Activated CD4-positive, alpha-beta T cell treated with anti-CD3 and anti-CD28 coated beads, Interleukin-2, Interleukin-6, amounts not matched to agents 100 ng/mL and 50 ng/mL, durations not matched to agents 16 hours and 8 hours (primary cell): ENCODE measurements at regions not wholly inside any gene's neighbourhood (a gene's known extent, or its start where the extent isn't known, plus 50 kb on each side); places are given as distances from the start of the nearest gene placed in this dataset.
"Not testable (repeated sequence)": the region's sequence is repeated elsewhere in the genome, so short reads cannot be mapped to it uniquely, and the experiment has no call there.

ENCODE experiments used
- DNase-seq: peaks from one replicate; pipeline ENCODE4 v3.0.0-alpha.2; 2020

GRCh38 chr14:81765651-81766275, 232.1 kb upstream of the SEL1L start:
- DNase-seq: peak; percentile 1

DNA sequence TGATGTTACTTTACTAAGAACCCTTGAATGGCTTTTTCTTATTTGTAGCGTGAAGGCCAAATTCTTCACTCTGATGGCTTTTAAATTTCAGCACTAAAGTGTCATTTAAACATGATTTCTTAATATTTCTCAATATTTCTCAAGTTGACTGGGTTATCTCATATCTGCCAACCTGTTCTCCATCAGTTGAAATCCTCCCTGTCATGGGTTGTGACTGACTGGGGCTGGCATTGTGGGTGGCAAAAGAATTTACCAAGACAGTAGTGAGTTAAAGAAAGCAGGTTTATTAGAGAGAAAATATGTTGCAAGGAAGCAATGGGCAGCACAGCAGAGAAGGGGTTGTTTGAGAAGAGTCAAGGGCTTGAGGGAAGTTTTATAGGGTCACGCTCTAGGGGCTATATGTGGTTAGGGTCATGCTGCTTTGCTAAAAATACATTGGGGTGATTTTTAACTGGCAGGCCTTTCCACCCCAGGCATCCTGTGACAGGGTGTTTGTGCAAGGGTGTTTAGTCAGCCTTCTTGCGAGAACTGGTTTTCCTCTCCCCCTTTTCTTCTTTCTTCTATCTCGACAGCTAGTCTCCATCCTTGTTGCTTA, 232.8 kb upstream of the SEL1L start:
- no peak for DNase-seq

DNA sequence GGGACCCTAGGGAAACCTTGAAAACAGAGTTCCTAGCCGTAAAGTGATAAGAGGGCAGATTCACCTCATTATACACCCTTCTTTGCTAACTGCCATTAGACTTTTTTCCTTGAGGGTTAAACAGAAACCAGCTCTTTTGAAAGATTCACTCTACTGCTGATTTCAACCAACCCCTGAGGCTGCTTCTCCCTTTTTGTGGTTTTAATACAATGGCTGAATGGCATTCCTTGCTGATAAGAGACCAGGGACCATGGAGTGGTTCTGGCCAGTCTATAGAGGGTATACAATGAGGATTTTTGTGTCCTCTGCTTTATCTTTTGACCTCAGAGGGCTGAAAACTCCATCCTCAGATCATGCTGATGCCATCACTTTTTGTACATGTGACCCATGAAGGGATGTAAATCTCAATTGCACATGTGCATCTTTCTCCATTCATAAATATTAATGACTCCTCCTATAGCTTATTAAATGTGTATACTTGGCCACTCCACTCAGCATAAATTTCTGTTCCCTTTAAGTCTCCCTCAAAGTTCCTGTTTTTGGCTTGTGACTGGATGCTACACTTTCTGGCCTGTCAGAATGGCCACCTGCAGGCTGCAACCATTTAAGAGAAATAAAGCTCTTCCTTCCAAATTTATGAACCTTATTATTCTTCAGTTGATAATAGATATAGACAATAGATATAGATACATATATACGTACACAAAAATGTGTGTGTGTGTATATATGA, 233.8 kb upstream of the SEL1L start:
- DNase-seq: no peak

- DNase-seq: no peak
Observed at GRCh38 chr14:81771651-81772275, 238.1 kb upstream of the SEL1L start.

GRCh38 chr14:81772381-81772780, 238.7 kb upstream of the SEL1L start:
- DNase-seq: no peak

GRCh38 chr14:81776531-81776930, 242.9 kb upstream of the SEL1L start:
- DNase-seq: no peak

DNA sequence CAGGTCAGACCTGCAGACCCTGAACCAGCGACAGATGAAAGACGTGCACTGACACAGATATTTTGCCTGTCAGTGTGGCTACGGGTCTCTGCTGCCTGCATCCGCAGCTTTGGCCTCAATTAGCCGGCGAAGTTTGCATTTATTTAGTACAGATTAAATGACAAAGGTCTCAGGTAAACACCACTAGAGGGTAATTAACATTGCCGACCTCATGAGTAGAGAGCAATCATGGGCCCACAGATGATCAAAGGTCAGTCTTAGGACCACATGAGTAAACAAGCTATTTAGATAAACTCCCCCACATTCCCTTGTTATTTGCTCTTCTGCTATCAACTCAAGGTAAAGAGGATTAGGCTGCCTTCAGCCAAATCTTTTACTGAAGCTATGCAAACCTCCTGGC, 248.1 kb upstream of the SEL1L start:
- not testable (repeated sequence) for DNase-seq

DNA sequence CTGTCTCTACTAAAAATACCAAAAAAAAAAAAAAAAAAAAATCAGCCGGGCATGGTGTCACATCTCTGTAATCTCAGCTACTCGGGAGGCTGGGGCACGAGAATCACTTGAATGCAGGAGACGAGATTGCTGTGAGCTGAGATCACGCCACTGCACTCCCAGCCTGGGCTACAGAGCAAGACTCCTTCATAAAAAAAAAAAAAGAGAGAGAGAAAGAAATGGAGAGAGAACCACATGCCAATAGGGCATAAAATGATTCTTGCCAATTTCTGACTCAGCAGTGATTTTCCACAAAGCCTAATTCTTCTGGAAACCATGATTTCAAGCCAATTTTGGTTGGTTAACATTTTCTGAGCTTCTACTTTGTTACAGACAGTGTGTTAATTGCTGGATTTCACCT, 250.4 kb upstream of the SEL1L start:
- no peak for DNase-seq

DNA sequence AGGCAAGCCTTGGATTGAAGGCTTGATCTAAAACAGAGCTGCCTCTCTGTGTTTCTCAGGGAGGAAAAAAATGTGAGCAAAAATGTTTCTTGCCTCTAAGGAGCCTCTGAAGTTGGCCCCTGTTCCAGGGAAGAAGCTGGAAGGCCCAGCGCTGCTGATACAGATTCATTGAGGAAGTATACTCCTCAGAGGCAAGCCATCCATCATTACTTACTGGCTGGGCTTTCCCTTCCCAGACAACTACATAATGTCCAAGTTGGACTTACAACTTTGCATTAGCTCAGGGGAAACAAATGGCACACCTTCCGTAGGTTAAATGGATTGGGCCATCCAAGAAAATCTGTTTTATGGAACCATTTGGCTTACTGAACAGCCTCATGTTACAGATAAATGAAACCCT, 263.7 kb upstream of the SEL1L start:
- DNase-seq: no peak

DNA sequence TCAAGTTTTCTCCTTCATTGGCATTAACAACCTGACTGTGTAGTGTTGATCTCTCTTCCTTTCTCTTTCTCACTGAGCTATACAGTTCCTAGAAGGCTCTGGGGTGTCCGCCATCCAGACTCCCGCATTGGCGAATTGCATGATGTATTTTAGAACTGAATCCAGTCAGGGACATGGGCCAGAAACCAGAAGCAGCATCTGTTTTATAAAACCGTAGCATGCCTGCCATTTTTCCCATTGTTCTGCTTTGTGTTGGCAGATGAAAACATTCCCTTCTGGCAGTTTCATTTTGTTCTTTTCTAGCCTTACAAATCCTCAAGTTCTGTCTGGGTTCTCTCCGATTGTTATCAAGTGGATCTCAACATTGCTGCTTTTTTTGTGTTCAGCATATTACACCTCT, 268.3 kb upstream of the SEL1L start:
- no peak for DNase-seq

- no peak for DNase-seq
Observed at GRCh38 chr14:81802341-81802740, 268.7 kb upstream of the SEL1L start.

GRCh38 chr14:81805785-81806184, 272.1 kb upstream of the SEL1L start:
- DNase-seq: no peak

GRCh38 chr14:81811705-81812269, 278.1 kb upstream of the SEL1L start:
- no peak for DNase-seq

GRCh38 chr14:81818271-81818670, 284.6 kb upstream of the SEL1L start:
- DNase-seq: no peak

GRCh38 chr14:81819344-81819743, 285.7 kb upstream of the SEL1L start:
- no peak for DNase-seq

- DNase-seq: no peak
Observed at GRCh38 chr14:81819910-81820309, 286.3 kb upstream of the SEL1L start.

GRCh38 chr14:81826081-81826480, 292.4 kb upstream of the SEL1L start:
- no peak for DNase-seq

DNA sequence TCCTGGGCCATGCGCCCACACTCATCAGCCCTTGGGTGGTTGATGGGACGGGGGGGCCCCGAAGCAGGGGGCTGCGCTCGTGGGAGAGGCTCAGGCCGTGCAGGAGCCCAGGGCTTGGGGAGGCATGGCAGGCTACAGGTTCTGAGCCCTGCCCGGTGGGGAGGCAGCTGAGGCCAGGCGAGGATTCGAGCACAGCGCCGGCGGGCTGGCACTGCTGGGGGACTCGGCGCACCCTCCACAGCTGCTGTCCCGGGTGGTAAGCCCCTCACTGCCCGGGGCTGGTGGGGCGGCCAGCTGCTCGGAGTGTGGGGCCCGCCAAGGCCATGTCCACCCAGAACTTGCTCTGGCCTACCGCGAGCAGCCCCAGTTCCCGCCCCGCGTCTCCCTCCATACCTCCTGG, 295.8 kb upstream of the SEL1L start:
- DNase-seq: no peak

DNA sequence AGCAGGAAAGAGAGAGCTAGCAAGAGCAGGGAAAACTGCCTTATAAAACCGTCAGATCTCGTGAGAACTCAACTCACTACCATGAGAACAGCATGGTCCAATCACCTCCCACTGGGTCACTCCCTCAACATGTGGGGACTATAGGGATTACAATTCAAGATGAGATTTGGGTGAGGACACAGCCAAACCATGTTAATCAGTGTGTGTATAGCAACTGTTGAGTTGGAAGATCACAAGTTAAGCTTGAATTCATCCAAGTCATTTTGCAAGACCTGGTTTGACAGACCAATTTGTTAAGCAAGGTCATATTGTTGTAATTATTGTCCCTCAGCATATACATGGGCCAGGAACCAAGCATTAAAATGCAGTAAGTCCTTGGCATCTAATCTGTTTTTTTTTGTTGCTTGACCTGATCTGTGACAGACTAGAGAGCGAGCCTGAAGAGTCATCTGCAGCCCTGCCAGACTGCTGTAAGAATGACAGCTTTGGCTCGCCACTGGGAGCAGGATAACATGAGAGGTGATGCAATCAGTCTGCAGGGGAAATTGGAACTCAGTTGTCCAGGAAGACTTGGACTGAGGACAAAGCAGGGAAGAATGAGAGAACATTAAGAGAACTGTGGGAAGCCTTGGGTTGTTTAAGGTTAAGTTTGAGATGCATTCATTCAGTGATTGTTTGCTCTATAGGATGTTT, 297.6 kb upstream of the SEL1L start:
- DNase-seq: no peak

DNA sequence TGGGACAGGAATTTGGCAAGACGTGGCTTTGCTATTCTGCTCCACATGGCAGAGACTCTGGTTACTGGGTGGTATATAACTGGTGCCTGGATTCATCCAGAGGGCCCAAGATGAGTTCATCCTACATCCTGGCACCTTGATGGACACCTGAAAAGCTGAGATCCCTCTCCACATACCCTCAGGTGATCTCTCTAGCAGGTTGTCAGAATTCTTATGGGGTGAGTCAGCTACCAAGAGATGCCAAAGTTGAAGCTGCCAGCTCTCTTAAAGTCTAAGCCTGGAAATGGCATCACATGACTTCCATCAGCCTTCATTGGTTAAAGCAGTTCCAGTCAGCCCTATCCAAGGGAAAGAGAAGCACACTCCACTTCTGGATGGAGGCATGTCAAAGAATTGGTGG, 300.7 kb upstream of the SEL1L start:
- DNase-seq: no peak

- DNase-seq: no peak
Observed at GRCh38 chr14:81837304-81837703, 303.7 kb upstream of the SEL1L start.

DNA sequence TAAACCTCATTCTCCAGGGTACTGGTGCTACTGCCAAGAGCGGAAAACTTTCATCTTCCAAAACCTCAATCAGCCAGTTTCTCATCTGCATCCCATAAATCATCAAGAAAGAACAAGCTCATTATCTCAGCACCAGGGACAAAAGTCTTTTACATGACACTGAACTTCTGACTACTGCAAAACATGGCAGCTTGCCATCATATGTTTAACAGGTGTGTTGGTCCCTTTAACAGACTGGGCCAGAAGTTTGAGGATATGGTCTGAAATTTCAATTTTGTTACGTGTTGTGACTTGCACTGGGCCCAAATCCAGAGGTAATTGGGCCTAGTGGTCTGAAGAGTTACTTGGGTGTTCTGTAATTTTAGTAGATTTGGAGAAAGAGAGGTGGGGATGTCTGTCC, 305.4 kb upstream of the SEL1L start:
- DNase-seq: no peak

DNA sequence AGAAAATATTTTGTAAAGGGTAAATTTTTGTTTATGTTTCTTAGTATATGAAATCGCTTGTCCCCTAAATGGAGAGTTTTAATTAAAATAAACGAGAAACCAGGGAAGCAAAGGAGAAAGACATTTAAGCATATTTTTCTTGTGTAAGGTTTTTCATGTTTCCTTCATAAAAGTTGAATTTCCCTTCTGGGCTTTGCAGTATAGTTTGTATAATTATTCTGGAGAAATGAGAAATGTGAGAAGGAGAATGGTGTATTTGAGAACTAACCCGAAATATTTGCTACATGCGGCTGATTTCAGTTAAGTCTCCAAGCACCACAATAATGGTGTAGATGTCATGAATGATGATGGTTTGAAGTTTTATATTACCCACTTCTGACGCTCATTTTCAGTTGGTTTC, 307.7 kb upstream of the SEL1L start:
- DNase-seq: no peak
